ENCODE measurements at regions not wholly inside any gene's neighbourhood (a gene's known extent, or its start where the extent isn't known, plus 50 kb on each side); places are given as distances from the start of the nearest gene placed in this dataset.

GRCh38 chr15:25609371-25609770 lies 170.5 kb upstream of the UBE3A start:
- Histone ChIP-seq H3K4me3 (no peak overlapping the region), H3K27ac (no peak overlapping the region), H3K36me3 (ENCODE audit: insufficient read depth in 1 of 2, low read depth in 1 of 2) (no peaks in the 10 kb centered on the region), H3K27me3 (ENCODE audit: insufficient read depth in 3 of 3, low read length in 2 of 3) (no peaks in the 10 kb centered on the region), H3K9me3 (no peaks in the 10 kb centered on the region), H3K4me1 (no peaks in the 10 kb centered on the region)
- ATAC-seq: no peak
- WGBS, 3 donors: 88% methylated on average over 5 of the region's 5 CpGs
- intact Hi-C loops (cut with DNase I): no loop called here
- no peak for DNase-seq
- TF ChIP-seq CTCF (IDR thresholded peaks at IDR 0.05): no peak

GRCh38 chr15:25608926-25609325 lies 170.1 kb upstream of the UBE3A start:
- intact Hi-C loops (cut with DNase I): no loop called here
- ATAC-seq: no peak
- H3K4me3 ChIP-seq: no peak overlapping the region
- H3K9me3 ChIP-seq: no peaks in the 10 kb centered on the region
- no peaks in the 10 kb centered on the region for H3K36me3 ChIP-seq (ENCODE audit: insufficient read depth in 1 of 2, low read depth in 1 of 2)
- WGBS, 3 donors: 94 to 96% (median 95%) methylated on average over 5 of the region's 5 CpGs
- H3K27ac ChIP-seq: no peak overlapping the region
- DNase-seq: no peak
- no peaks in the 10 kb centered on the region for H3K4me1 ChIP-seq
- no peaks in the 10 kb centered on the region for H3K27me3 ChIP-seq (ENCODE audit: insufficient read depth in 3 of 3, low read length in 2 of 3)
- no peak for TF ChIP-seq CTCF (IDR thresholded peaks at IDR 0.05)

- H3K27me3 ChIP-seq (ENCODE audit: insufficient read depth in 3 of 3, low read length in 2 of 3): no peaks in the 10 kb centered on the region
Measured at GRCh38 chr15:25605151-25605550, 166.3 kb upstream of the UBE3A start.

GRCh38 chr15:25600751-25601150 lies 161.9 kb upstream of the UBE3A start:
- Histone ChIP-seq H3K27me3 (ENCODE audit: insufficient read depth in 3 of 3, low read length in 2 of 3) (no peaks in the 10 kb centered on the region), H3K36me3 (ENCODE audit: insufficient read depth in 1 of 2, low read depth in 1 of 2) (no peaks in the 10 kb centered on the region), H3K9me3 (no peaks in the 10 kb centered on the region), H3K4me3 (no peak overlapping the region), H3K27ac (no peak overlapping the region), H3K4me1 (no peaks in the 10 kb centered on the region)
- DNase-seq (no peak), ATAC-seq (no peak)
- WGBS, 3 donors: 88 to 100% (median 92%) methylated on average over 1 of the region's 1 CpG
- intact Hi-C loops (cut with DNase I): no loop called here
- no peak for TF ChIP-seq CTCF (IDR thresholded peaks at IDR 0.05)

More at GRCh38 chr15:25605151-25605550, 166.3 kb upstream of the UBE3A start:
- ATAC-seq (no peak), DNase-seq (no peak)
- intact Hi-C loops (cut with DNase I): no loop called here
- no peak overlapping the region for H3K4me3 ChIP-seq
- H3K27ac ChIP-seq: no peak overlapping the region
- no peaks in the 10 kb centered on the region for H3K36me3 ChIP-seq (ENCODE audit: insufficient read depth in 1 of 2, low read depth in 1 of 2)
- WGBS, 3 donors: 91 to 95% (median 95%) methylated on average over 1 of the region's 1 CpG
- no peak for TF ChIP-seq CTCF (IDR thresholded peaks at IDR 0.05)
- no peaks in the 10 kb centered on the region for H3K4me1 ChIP-seq
- no peaks in the 10 kb centered on the region for H3K9me3 ChIP-seq

GRCh38 chr15:25597571-25597970 lies 158.7 kb upstream of the UBE3A start:
- Histone ChIP-seq H3K4me1 (no peaks in the 10 kb centered on the region), H3K27ac (peak overlapping the region; percentile 28), H3K27me3 (ENCODE audit: insufficient read depth in 3 of 3, low read length in 2 of 3) (no peaks in the 10 kb centered on the region), H3K36me3 (ENCODE audit: insufficient read depth in 1 of 2, low read depth in 1 of 2) (no peaks in the 10 kb centered on the region), H3K4me3 (peak overlapping the region; percentile 43), H3K9me3 (no peaks in the 10 kb centered on the region)
- DNase-seq: no peak
- no peak for TF ChIP-seq CTCF (IDR thresholded peaks at IDR 0.05)
- intact Hi-C loops (cut with DNase I): loop anchor here in 1 of 2 donors (10.0 kb wide), 1 partner anchor 107 kb away; no protein-coding TSS in a partner anchor
- ATAC-seq: no peak
- 52 to 63% (median 58%) methylated on average over 5 of the region's 5 CpGs for WGBS, 3 donors

All from psoas muscle (tissue), 7 donors.